GM23338 (cell line): ENCODE measurements at regions not wholly inside any gene's neighbourhood (a gene's known extent, or its start where the extent isn't known, plus 50 kb on each side); places are given as distances from the start of the nearest gene placed in this dataset.

Experiments used
- ATAC-seq: fragments of 200-7000 bp; cut with Tn5 transposase; 3 replicates; pipeline ENCODE4 v1.9.1; 2020
- DNase-seq: peaks from one replicate; pipeline ENCODE4 v3.0.0-alpha.2; 2015; ENCODE audit warnings: low spot score
- H2AFZ ChIP-seq: fragments of 200-600 bp; sonication (generic); 2 replicates; pipeline ENCODE4 v1.8.0; 2016; ENCODE audit warnings: antibody characterized with exemption, mild to moderate bottlenecking, moderate library complexity
- H3F3A ChIP-seq: fragments of 200-600 bp; sonication (generic); replicated peaks from 2 replicates; pipeline ENCODE4 v1.8.0; 2017; ENCODE audit warnings: antibody characterized with exemption, mixed run types, low read depth
- H3K27ac ChIP-seq: fragments of 200-600 bp; sonication (generic); 2 replicates; pipeline ENCODE4 v1.6.1; 2016; ENCODE audit warnings: low read depth
- H3K27me3 ChIP-seq: fragments of 200-600 bp; sonication (generic); 2 replicates; pipeline ENCODE4 v1.8.0; 2016; ENCODE audit warnings: mild to moderate bottlenecking, mixed run types, moderate library complexity; ENCODE audit not compliant: insufficient read depth
- H3K36me3 ChIP-seq: fragments of 200-600 bp; sonication (generic); 2 replicates; pipeline ENCODE4 v1.8.0; 2016; ENCODE audit warnings: mild to moderate bottlenecking; ENCODE audit not compliant: insufficient read depth
- H3K4me1 ChIP-seq: fragments of 200-600 bp; sonication (generic); 2 replicates; pipeline ENCODE4 v1.8.0; 2016; ENCODE audit warnings: mild to moderate bottlenecking, moderate library complexity; ENCODE audit not compliant: insufficient read depth
- H3K4me2 ChIP-seq: fragments of 200-600 bp; sonication (generic); 2 replicates; pipeline ENCODE4 v1.7.1; 2017; ENCODE audit warnings: mixed run types
- H3K4me3 ChIP-seq: fragments of 200-600 bp; sonication (generic); 2 replicates; pipeline ENCODE4 v1.6.1; 2016; ENCODE audit warnings: mixed run types
- H3K79me2 ChIP-seq: fragments of 200-600 bp; sonication (generic); replicated peaks from 2 replicates; pipeline ENCODE4 v1.8.0; 2017; ENCODE audit warnings: mild to moderate bottlenecking; ENCODE audit not compliant: insufficient read depth
- H3K9me2 ChIP-seq: fragments of 200-600 bp; sonication (generic); 2 replicates; pipeline ENCODE4 v1.8.0; 2017; ENCODE audit not compliant: insufficient read depth
- H4K20me1 ChIP-seq: fragments of 200-600 bp; sonication (generic); replicated peaks from 2 replicates; pipeline ENCODE4 v1.8.0; 2017; ENCODE audit warnings: mild to moderate bottlenecking; ENCODE audit not compliant: insufficient read depth
- H3K27ac Mint-ChIP-seq: 2 replicates; pipeline ENCODE4 v1.8.0; 2020; ENCODE audit warnings: inconsistent platforms, mild to moderate bottlenecking, moderate library complexity, mixed read lengths
- H3K27me3 Mint-ChIP-seq: 3 replicates; pipeline ENCODE4 v1.8.0; 2022; ENCODE audit warnings: low read depth, mild to moderate bottlenecking, moderate library complexity, mixed read lengths, inconsistent platforms; ENCODE audit not compliant: insufficient read depth, poor library complexity
- H3K36me3 Mint-ChIP-seq: 3 replicates; pipeline ENCODE4 v1.8.0; 2021; ENCODE audit warnings: low read depth, mild to moderate bottlenecking, inconsistent platforms, moderate library complexity, mixed read lengths
- H3K4me1 Mint-ChIP-seq: 3 replicates; pipeline ENCODE4 v1.8.0; 2020; ENCODE audit warnings: mild to moderate bottlenecking, inconsistent platforms, mixed read lengths
- H3K4me3 Mint-ChIP-seq: 3 replicates; pipeline ENCODE4 v1.8.0; 2021; ENCODE audit warnings: moderate library complexity, mild to moderate bottlenecking, inconsistent platforms, mixed read lengths
- H3K9me3 Mint-ChIP-seq: 3 replicates; pipeline ENCODE4 v1.8.0; 2020; ENCODE audit warnings: moderate library complexity, mild to moderate bottlenecking, inconsistent platforms, mixed read lengths
- JUNB ChIP-seq: IDR thresholded peaks from one replicate; pipeline ENCODE4 v1.6.1; 2016; ENCODE audit warnings: antibody characterized with exemption; ENCODE audit not compliant: unreplicated experiment
- NANOG ChIP-seq: IDR thresholded peaks from 2 replicates; pipeline ENCODE4 v1.6.1; 2016; ENCODE audit warnings: antibody characterized with exemption, borderline replicate concordance
- POLR2AphosphoS5 ChIP-seq: IDR thresholded peaks from 2 replicates; pipeline ENCODE4 v1.6.1; 2016; ENCODE audit warnings: antibody characterized with exemption, low read depth
- ZNF331 ChIP-seq: fragments of 250-450 bp; sonication (Bioruptor Pico); IDR thresholded peaks from 2 replicates; pipeline ENCODE4 v1.5.0; 2020; ENCODE audit warnings: low read depth, mild to moderate bottlenecking, moderate library complexity
- ZNF462 ChIP-seq: fragments of 250-450 bp; sonication (Bioruptor Pico); IDR thresholded peaks from 2 replicates; pipeline ENCODE4 v1.5.0; 2020; ENCODE audit warnings: mild to moderate bottlenecking, moderate library complexity
- TF ChIP-seq, protein P1 (sequence below): IDR thresholded peaks from 2 replicates; pipeline ENCODE4 v1.6.1; 2016; ENCODE audit warnings: antibody characterized with exemption
- TF ChIP-seq, protein P2 (sequence below), 2 experiments: fragments of 200-600 bp in 1 of 2; sonication (generic) in 1 of 2; conservative IDR thresholded peaks; 2 replicates each; pipeline versions ENCODE4 v1.5.1 to v1.6.1; 2016 to 2017; ENCODE audit warnings: antibody characterized with exemption in 2 of 2, low read depth in 2 of 2, mild to moderate bottlenecking in 2 of 2, moderate library complexity in 1 of 2

- H3K27ac ChIP-seq: no peak overlapping the region
- H3K36me3 Mint-ChIP-seq: peaks cover 10% of the 10 kb centered on the region; the same call in 2 of the 3 replicates
- H3K27me3 ChIP-seq: no peaks in the 10 kb centered on the region
- no peak overlapping the region for H3K27ac Mint-ChIP-seq
- H3K9me3 Mint-ChIP-seq: peaks cover 30% of the 10 kb centered on the region
- H3K79me2 ChIP-seq: no peaks in the 10 kb centered on the region
- no peak for ATAC-seq
- H2AFZ ChIP-seq: no peak overlapping the region
- no peak overlapping the region for H3K4me3 ChIP-seq
- H3K4me1 ChIP-seq: no peaks in the 10 kb centered on the region
- no peaks in the 10 kb centered on the region for H3K4me1 Mint-ChIP-seq
- no peaks in the 10 kb centered on the region for H4K20me1 ChIP-seq
- peaks cover 2% of the 10 kb centered on the region for H3K27me3 Mint-ChIP-seq
- H3K4me3 Mint-ChIP-seq: no peak overlapping the region
- peaks cover 3% of the 10 kb centered on the region; the same call in 1 of the 2 replicates for H3K9me2 ChIP-seq
- H3K4me2 ChIP-seq: no peak overlapping the region
- H3F3A ChIP-seq: no peaks in the 10 kb centered on the region
- DNase-seq: no peak
- TF ChIP-seq JUNB (no peak), NANOG (no peak)
- TF ChIP-seq, protein P1, sequence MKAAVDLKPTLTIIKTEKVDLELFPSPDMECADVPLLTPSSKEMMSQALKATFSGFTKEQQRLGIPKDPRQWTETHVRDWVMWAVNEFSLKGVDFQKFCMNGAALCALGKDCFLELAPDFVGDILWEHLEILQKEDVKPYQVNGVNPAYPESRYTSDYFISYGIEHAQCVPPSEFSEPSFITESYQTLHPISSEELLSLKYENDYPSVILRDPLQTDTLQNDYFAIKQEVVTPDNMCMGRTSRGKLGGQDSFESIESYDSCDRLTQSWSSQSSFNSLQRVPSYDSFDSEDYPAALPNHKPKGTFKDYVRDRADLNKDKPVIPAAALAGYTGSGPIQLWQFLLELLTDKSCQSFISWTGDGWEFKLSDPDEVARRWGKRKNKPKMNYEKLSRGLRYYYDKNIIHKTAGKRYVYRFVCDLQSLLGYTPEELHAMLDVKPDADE: no peak
- TF ChIP-seq, protein P2, sequence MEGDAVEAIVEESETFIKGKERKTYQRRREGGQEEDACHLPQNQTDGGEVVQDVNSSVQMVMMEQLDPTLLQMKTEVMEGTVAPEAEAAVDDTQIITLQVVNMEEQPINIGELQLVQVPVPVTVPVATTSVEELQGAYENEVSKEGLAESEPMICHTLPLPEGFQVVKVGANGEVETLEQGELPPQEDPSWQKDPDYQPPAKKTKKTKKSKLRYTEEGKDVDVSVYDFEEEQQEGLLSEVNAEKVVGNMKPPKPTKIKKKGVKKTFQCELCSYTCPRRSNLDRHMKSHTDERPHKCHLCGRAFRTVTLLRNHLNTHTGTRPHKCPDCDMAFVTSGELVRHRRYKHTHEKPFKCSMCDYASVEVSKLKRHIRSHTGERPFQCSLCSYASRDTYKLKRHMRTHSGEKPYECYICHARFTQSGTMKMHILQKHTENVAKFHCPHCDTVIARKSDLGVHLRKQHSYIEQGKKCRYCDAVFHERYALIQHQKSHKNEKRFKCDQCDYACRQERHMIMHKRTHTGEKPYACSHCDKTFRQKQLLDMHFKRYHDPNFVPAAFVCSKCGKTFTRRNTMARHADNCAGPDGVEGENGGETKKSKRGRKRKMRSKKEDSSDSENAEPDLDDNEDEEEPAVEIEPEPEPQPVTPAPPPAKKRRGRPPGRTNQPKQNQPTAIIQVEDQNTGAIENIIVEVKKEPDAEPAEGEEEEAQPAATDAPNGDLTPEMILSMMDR (conservative IDR thresholded peaks at IDR 0.05; ENCODE audit: low read depth in 2 of 2): no peak
- no peaks in the 10 kb centered on the region for H3K36me3 ChIP-seq
Observed at GRCh38 chr6:159373670-159374069, 204.5 kb downstream of the FNDC1 start.

GRCh38 chr6:159372333-159372732, 203.1 kb downstream of the FNDC1 start:
- H4K20me1 ChIP-seq: no peaks in the 10 kb centered on the region
- no peaks in the 10 kb centered on the region for H3F3A ChIP-seq
- H3K27me3 ChIP-seq: no peaks in the 10 kb centered on the region
- H3K4me3 Mint-ChIP-seq: no peak overlapping the region
- H3K9me3 Mint-ChIP-seq: peaks cover 37% of the 10 kb centered on the region
- peaks cover 10% of the 10 kb centered on the region; the same call in 2 of the 3 replicates for H3K36me3 Mint-ChIP-seq
- H3K4me3 ChIP-seq: no peak overlapping the region
- H2AFZ ChIP-seq: no peak overlapping the region
- no peak for DNase-seq
- no peaks in the 10 kb centered on the region for H3K4me1 ChIP-seq
- H3K9me2 ChIP-seq: peaks cover 3% of the 10 kb centered on the region; the same call in 1 of the 2 replicates
- peaks cover 2% of the 10 kb centered on the region for H3K27me3 Mint-ChIP-seq
- no peak overlapping the region for H3K27ac Mint-ChIP-seq
- no peaks in the 10 kb centered on the region for H3K79me2 ChIP-seq
- H3K36me3 ChIP-seq: no peaks in the 10 kb centered on the region
- H3K4me1 Mint-ChIP-seq: no peaks in the 10 kb centered on the region
- no peak for ATAC-seq
- no peak overlapping the region for H3K4me2 ChIP-seq
- H3K27ac ChIP-seq: no peak overlapping the region
- no peak for TF ChIP-seq JUNB
- TF ChIP-seq, protein P2 (conservative IDR thresholded peaks at IDR 0.05; ENCODE audit: low read depth in 2 of 2): no peak
- TF ChIP-seq, protein P1: no peak
- TF ChIP-seq NANOG: no peak
- no peak for TF ChIP-seq POLR2AphosphoS5
- no peak for TF ChIP-seq ZNF331
- TF ChIP-seq ZNF462 (CRISPR knock-in tag): no peak
